Stimulated activated CD4-positive, alpha-beta T cell treated with anti-CD3 and anti-CD28 coated beads, Interleukin-1b, Interleukin-23, amount 100 ng/mL, for 1 hour (primary cell): ENCODE measurements at regions not wholly inside any gene's neighbourhood (a gene's known extent, or its start where the extent isn't known, plus 50 kb on each side); places are given as distances from the start of the nearest gene placed in this dataset.

Source experiments
- DNase-seq, 2 donors: peaks; one replicate each; pipeline ENCODE4 v3.0.0-alpha.2; 2020; ENCODE audit warnings: low read depth in 2 of 2

DNA sequence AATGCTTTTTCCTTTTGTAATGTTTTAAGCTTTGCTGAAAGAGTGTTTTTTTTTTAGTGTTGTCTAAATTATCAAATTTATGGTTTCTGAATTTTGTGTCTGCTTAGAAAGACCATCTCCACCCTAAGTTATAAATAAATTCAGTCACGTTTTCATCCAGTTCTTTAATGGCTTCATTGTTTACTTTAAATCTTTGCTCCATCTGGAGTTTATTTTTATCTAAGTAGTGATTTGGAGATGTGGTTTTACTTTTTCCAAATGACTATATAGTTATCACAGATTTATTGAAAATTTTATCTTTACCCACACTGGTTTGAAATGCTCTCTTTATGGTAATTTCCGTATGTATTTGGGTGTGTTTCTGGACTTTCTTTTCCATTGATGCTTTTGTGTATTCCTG lies 577.2 kb upstream of the ZNF608 start:
- no peak for DNase-seq

GRCh38 chr5:125325488-125326149 lies 579.2 kb upstream of the ZNF608 start:
- no peak for DNase-seq

- no peak for DNase-seq
Observed at GRCh38 chr5:125326150-125326510, 579.7 kb upstream of the ZNF608 start.

GRCh38 chr5:125327676-125328075 lies 581.2 kb upstream of the ZNF608 start:
- DNase-seq: no peak

GRCh38 chr5:125331987-125332598 lies 585.7 kb upstream of the ZNF608 start:
- no peak for DNase-seq

GRCh38 chr5:125333416-125333815 lies 587.0 kb upstream of the ZNF608 start:
- no peak for DNase-seq

DNA sequence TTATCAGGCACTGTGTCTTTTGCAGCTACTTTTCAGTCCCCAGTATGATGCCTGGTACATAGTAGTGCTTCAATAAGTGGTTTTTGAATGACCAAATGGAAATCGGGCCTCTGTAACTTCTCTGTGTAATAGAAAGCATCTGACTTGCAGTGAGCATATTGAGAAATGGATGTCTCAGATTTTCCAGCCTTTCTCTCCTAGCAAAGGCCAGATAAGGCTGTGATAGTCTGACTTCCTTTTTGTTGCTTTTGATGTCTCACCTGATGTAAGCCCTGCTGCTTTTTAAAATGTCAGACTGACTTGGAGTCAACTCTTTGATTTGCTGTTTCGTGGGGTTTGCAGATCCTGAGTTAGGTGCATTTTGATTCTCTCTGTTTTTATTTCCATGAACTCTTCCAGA lies 590.0 kb upstream of the ZNF608 start:
- DNase-seq: no peak

DNA sequence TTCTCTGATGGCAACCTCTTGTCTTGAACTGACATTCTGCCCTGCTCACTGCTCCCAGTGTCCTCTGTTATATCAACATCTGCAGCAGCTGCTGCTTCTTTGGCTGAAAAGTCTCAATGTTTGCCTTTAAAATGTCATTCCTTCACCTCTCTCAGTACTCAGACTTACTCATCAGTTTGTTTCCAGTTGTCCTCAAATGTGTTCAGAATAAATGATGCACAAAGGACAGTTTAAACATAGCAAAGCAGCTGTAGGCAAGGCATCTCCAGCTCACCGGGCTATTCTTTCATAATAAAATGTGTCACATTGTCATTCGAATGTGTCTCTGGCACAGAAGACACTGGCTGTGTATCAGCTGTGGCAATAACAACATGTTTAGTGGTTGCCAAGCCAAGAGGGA lies 590.9 kb upstream of the ZNF608 start:
- no peak for DNase-seq

DNA sequence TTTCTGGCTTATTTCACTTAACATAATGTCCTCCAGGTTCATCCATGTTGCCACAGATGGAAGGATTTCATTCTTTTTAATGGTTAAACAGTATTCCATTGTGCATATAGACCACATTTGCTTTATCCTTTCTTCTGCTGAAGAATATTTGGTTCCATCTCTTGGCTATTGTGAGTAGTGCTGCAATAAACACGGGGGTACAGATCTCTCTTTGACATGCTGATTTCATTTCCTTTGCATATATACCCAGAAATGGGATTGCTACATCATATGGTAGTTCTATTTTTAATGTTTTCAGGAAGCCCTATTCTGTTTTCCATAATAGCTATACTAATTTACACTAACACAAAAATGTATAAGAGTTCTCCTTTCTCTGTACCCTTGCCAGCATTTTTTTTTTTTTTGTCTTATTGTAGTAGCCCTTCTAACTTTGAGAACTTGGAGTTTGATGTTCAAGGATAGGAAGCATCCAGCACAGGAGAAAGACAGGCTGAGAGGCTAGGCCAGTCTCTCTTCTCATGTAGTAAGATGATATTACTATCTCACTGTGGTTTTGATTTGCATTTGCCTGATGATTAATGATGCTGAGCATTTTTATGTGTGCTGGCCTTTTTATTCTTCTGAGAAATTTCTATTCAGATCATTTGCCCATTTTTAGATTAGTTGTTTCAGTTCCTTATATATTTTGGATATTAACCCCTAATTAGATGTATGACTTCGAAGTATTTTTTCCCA lies 592.2 kb upstream of the ZNF608 start:
- no peak for DNase-seq

- DNase-seq: no peak
Observed at GRCh38 chr5:125341436-125341835, 595.0 kb upstream of the ZNF608 start.

DNA sequence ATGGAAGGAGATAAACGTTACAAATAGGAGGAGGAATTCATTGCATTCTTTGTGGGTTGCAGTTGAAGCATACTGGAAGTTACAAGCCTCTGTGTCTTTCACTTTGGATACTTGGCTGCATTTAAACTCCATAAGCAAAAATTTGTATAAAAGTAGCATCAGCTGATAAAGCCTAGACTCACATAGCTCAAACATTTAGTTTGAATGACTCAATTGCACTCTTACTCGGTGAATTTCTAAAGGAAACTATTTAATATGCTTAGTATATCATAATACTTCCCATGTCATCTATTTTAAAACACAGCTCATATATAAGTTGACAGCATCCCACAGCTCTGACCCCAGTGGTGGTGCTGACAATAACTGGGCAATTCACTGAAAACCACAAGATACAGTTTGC lies 596.6 kb upstream of the ZNF608 start:
- DNase-seq: no peak

- DNase-seq: no peak
Observed at GRCh38 chr5:125346316-125346715, 599.9 kb upstream of the ZNF608 start.

DNA sequence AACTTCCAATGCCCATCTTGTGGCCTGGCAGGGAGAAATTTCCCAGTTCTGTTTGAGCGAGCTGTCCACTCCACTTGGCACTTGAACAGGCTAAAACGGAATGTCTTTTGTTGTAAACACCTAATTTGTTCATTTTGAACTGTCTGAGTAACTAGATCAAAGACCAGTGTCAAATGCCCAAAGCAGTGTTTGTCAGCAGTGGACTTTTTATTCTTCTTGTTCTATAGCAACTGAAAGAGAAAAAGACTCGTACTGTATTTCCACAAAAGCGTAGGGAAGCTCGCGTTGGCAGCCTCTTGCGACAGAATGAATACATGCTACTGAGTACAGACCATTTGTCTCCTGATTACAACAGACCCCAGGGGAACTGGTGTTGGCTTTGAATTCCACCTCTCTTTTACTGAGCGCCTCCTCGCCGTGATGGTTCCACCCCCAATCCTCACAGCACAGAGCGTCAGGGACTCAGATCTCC lies 601.8 kb upstream of the ZNF608 start:
- DNase-seq: no peak

DNA sequence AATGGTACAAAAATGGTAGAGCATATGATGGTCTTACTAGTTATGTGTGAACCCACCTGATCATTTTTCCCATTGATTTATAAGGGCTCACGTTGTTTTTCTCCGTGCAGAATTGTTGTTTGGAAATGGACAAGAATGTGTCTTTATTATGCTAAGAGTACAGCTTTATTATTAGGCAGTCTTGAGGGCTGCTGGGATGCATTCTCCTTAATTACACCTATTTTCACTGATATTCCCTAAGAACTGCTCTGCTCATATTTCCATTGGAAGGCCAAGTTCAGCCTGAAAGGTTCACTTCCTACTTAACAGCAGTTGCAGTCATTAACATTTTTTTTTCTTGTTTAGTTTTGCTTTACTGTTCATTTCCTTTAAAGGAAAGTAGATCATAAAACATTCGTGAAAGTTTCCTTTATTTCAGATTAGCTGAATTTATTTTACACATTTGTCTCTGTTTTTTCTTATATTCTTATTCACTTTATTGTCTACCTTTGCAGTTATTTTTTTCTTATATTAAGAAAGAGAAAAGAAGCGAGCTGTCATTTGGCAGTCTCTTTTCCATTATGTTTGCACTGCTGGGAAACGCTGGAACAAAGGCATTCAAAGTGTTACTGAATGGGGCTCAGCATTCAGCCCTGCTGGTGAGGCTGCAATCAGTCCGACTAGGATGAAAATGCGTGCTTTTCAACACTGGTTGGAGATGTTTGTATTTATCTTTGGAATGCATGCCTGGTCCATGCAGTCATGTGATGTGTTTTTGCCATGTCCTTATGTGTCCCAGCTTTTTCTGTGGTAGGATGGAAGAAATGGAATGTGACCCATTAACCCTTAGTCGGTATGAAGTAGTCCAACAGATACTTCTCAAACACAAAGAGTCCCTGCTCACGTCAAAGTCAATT lies 602.7 kb upstream of the ZNF608 start:
- DNase-seq: no peak

- DNase-seq: no peak
Observed at GRCh38 chr5:125357660-125358059, 611.2 kb upstream of the ZNF608 start.

DNA sequence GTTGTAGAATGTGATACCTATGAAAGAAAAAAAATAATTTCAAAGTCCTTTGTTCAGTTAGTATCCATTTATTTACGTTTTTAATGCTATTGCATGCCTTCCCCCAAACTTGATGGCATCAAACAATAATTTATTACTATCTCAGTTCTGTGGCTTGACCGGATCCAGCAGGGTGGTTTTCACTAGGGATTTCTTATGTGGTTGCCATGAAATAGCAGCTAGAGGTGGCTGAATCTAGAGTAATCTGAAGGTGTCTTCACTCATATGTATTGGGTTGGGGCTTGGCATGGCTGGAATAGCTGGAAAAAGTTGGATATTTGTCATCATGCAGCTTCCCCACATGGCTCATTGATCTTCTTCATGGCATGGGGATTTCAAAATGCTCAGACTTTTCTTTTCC lies 619.3 kb upstream of the ZNF608 start:
- no peak for DNase-seq

- DNase-seq: no peak
Observed at GRCh38 chr5:125367702-125368101, 621.3 kb upstream of the ZNF608 start.

DNA sequence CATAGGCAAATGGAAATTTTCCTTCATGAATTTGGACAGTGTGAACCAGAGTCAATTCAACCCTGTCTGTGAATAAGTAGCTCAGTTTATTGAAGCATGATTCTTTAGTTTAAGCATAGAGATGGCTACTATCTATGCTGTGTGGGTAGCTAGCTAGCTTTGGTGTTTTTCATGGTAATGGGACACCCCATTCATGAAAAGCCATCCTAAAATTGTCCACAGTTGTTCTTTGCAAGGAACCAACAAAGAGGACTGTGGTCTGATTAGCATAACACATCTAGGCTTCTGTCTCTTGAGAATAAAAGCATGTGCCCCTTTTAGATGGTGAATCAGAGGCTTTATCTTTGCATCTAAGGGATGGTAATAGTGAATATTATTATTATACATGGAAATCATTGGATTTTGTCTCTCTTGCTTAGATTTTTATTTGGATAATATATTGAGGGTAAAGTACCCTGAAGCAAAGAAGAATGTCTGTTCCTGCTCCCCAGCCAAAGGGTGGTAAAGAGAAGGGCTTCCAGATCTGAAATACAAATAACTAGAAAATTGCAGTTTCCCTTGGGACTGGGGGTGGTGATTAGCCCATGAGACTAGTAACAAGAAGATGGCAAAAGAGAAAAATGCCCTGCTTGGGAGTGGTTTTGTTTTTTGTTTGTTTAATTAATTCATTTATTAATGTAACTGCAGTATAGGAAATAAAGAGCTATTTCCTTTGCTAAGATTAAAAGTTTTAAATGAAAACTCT lies 624.2 kb upstream of the ZNF608 start:
- no peak for DNase-seq

- DNase-seq: no peak
Observed at GRCh38 chr5:125372694-125373631, 626.5 kb upstream of the ZNF608 start.

DNA sequence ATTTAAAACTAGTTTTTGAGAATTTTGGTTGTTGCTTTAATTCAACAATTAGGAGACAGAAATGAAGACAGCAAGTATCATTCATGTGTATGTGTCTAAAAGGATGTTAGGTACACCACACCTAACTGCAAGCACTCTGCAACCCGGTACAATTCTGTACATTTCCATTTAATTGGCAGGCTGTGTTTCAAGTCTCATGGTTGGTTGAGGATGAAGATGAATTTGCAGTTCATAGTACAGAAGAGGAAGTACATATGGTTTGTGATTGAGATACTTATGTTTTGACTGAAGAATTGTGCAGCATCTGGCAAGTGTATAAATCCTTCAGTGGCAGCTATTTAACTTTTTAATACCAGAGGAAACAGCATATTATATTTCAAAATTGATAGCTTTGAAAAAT lies 628.7 kb upstream of the ZNF608 start:
- DNase-seq: no peak
